ENCODE measurements at regions not wholly inside any gene's neighbourhood (a gene's known extent, or its start where the extent isn't known, plus 50 kb on each side); places are given as distances from the start of the nearest gene placed in this dataset.

- TF ChIP-seq CTCF (IDR thresholded peaks at IDR 0.05), result no peak
- no peak for TF ChIP-seq POLR2A (IDR thresholded peaks at IDR 0.05; ENCODE audit: low read depth)
These were observed 70.0 kb upstream of the FRG1 start for GRCh38 chr4:189870511-189871234.
